ENCODE measurements at regions not wholly inside any gene's neighbourhood (a gene's known extent, or its start where the extent isn't known, plus 50 kb on each side); places are given as distances from the start of the nearest gene placed in this dataset.

- H3K4me3 ChIP-seq (ENCODE audit: low read depth, low read length), result no peak overlapping the region
- no peaks in the 10 kb centered on the region for H3K9me3 ChIP-seq (ENCODE audit: control insufficient read depth, insufficient read depth, low read length)
- no peak overlapping the region for H3K27ac ChIP-seq (ENCODE audit: low read depth, low read length)
- 0 out of 2 replicates have a peak, but pooled peaks cover 3% of the 10 kb centered on the region for H3K4me1 ChIP-seq (ENCODE audit: control insufficient read depth, insufficient read depth, low read length)
- H3K9ac ChIP-seq (ENCODE audit: low read depth, low read length), result no peak overlapping the region
- H3K27me3 ChIP-seq (ENCODE audit: control insufficient read depth, insufficient read depth, low read length), result no peaks in the 10 kb centered on the region
- H3K36me3 ChIP-seq (ENCODE audit: control insufficient read depth, insufficient read depth, low read length), result no peaks in the 10 kb centered on the region
These were observed 131.6 kb upstream of the NAMPT start for GRCh38 chr7:106416430-106416829.

GRCh38 chr7:106415433-106415832, 130.7 kb upstream of the NAMPT start:
- H3K4me1 ChIP-seq (ENCODE audit: control insufficient read depth, insufficient read depth, low read length), result 0 out of 2 replicates have a peak, but pooled peaks cover 3% of the 10 kb centered on the region
- H3K27me3 ChIP-seq (ENCODE audit: control insufficient read depth, insufficient read depth, low read length), result no peaks in the 10 kb centered on the region
- no peaks in the 10 kb centered on the region for H3K9me3 ChIP-seq (ENCODE audit: control insufficient read depth, insufficient read depth, low read length)
- no peak overlapping the region for H3K9ac ChIP-seq (ENCODE audit: low read depth, low read length)
- no peak overlapping the region for H3K4me3 ChIP-seq (ENCODE audit: low read depth, low read length)
- H3K36me3 ChIP-seq (ENCODE audit: control insufficient read depth, insufficient read depth, low read length), result no peaks in the 10 kb centered on the region
- H3K27ac ChIP-seq (ENCODE audit: low read depth, low read length), result no peak overlapping the region

GRCh38 chr7:106413446-106413845, 128.7 kb upstream of the NAMPT start:
- no peak overlapping the region for H3K9ac ChIP-seq (ENCODE audit: low read depth, low read length)
- no peaks in the 10 kb centered on the region for H3K9me3 ChIP-seq (ENCODE audit: control insufficient read depth, insufficient read depth, low read length)
- H3K36me3 ChIP-seq (ENCODE audit: control insufficient read depth, insufficient read depth, low read length), result no peaks in the 10 kb centered on the region
- no peak overlapping the region for H3K27ac ChIP-seq (ENCODE audit: low read depth, low read length)
- H3K27me3 ChIP-seq (ENCODE audit: control insufficient read depth, insufficient read depth, low read length), result no peaks in the 10 kb centered on the region
- no peak overlapping the region for H3K4me3 ChIP-seq (ENCODE audit: low read depth, low read length)
- H3K4me1 ChIP-seq (ENCODE audit: control insufficient read depth, insufficient read depth, low read length), result 0 out of 2 replicates have a peak, but pooled peaks cover 3% of the 10 kb centered on the region

GRCh38 chr7:106405697-106406141, 120.9 kb upstream of the NAMPT start:
- Histone ChIP-seq H3K9ac (ENCODE audit: low read depth, low read length) (no peak overlapping the region), H3K36me3 (ENCODE audit: control insufficient read depth, insufficient read depth, low read length) (no peaks in the 10 kb centered on the region), H3K27ac (ENCODE audit: low read depth, low read length) (no peak overlapping the region), H3K9me3 (ENCODE audit: control insufficient read depth, insufficient read depth, low read length) (no peaks in the 10 kb centered on the region), H3K4me1 (ENCODE audit: control insufficient read depth, insufficient read depth, low read length) (peaks cover 7% of the 10 kb centered on the region), H3K4me3 (ENCODE audit: low read depth, low read length) (no peak overlapping the region), H3K27me3 (ENCODE audit: control insufficient read depth, insufficient read depth, low read length) (no peaks in the 10 kb centered on the region)

GRCh38 chr7:106402898-106403297, 118.1 kb upstream of the NAMPT start:
- Histone ChIP-seq H3K27ac (ENCODE audit: low read depth, low read length) (no peak overlapping the region), H3K36me3 (ENCODE audit: control insufficient read depth, insufficient read depth, low read length) (no peaks in the 10 kb centered on the region), H3K9me3 (ENCODE audit: control insufficient read depth, insufficient read depth, low read length) (no peaks in the 10 kb centered on the region), H3K27me3 (ENCODE audit: control insufficient read depth, insufficient read depth, low read length) (no peaks in the 10 kb centered on the region), H3K9ac (ENCODE audit: low read depth, low read length) (no peak overlapping the region), H3K4me3 (ENCODE audit: low read depth, low read length) (no peak overlapping the region), H3K4me1 (ENCODE audit: control insufficient read depth, insufficient read depth, low read length) (peaks cover 8% of the 10 kb centered on the region)

- Histone ChIP-seq H3K9me3 (ENCODE audit: control insufficient read depth, insufficient read depth, low read length) (no peaks in the 10 kb centered on the region), H3K27ac (ENCODE audit: low read depth, low read length) (no peak overlapping the region), H3K4me1 (ENCODE audit: control insufficient read depth, insufficient read depth, low read length) (peaks cover 8% of the 10 kb centered on the region), H3K9ac (ENCODE audit: low read depth, low read length) (no peak overlapping the region), H3K27me3 (ENCODE audit: control insufficient read depth, insufficient read depth, low read length) (no peaks in the 10 kb centered on the region), H3K36me3 (ENCODE audit: control insufficient read depth, insufficient read depth, low read length) (no peaks in the 10 kb centered on the region), H3K4me3 (ENCODE audit: low read depth, low read length) (no peak overlapping the region)
These were observed 116.1 kb upstream of the NAMPT start for GRCh38 chr7:106400923-106401322.

- peaks cover 14% of the 10 kb centered on the region for H3K4me1 ChIP-seq (ENCODE audit: control insufficient read depth, insufficient read depth, low read length)
- no peaks in the 10 kb centered on the region for H3K27me3 ChIP-seq (ENCODE audit: control insufficient read depth, insufficient read depth, low read length)
- no peaks in the 10 kb centered on the region for H3K9me3 ChIP-seq (ENCODE audit: control insufficient read depth, insufficient read depth, low read length)
- H3K36me3 ChIP-seq (ENCODE audit: control insufficient read depth, insufficient read depth, low read length), result no peaks in the 10 kb centered on the region
- no peak overlapping the region for H3K9ac ChIP-seq (ENCODE audit: low read depth, low read length)
- H3K4me3 ChIP-seq (ENCODE audit: low read depth, low read length), result no peak overlapping the region
- no peak overlapping the region for H3K27ac ChIP-seq (ENCODE audit: low read depth, low read length)
These were observed 114.0 kb upstream of the NAMPT start for GRCh38 chr7:106398786-106399185.

GRCh38 chr7:106397994-106398393, 113.2 kb upstream of the NAMPT start:
- H3K27ac ChIP-seq (ENCODE audit: low read depth, low read length), result no peak overlapping the region
- peaks cover 16% of the 10 kb centered on the region for H3K4me1 ChIP-seq (ENCODE audit: control insufficient read depth, insufficient read depth, low read length)
- no peaks in the 10 kb centered on the region for H3K27me3 ChIP-seq (ENCODE audit: control insufficient read depth, insufficient read depth, low read length)
- no peaks in the 10 kb centered on the region for H3K36me3 ChIP-seq (ENCODE audit: control insufficient read depth, insufficient read depth, low read length)
- H3K9ac ChIP-seq (ENCODE audit: low read depth, low read length), result no peak overlapping the region
- H3K4me3 ChIP-seq (ENCODE audit: low read depth, low read length), result no peak overlapping the region
- no peaks in the 10 kb centered on the region for H3K9me3 ChIP-seq (ENCODE audit: control insufficient read depth, insufficient read depth, low read length)

- Histone ChIP-seq H3K36me3 (ENCODE audit: control insufficient read depth, insufficient read depth, low read length) (no peaks in the 10 kb centered on the region), H3K9ac (ENCODE audit: low read depth, low read length) (no peak overlapping the region), H3K27me3 (ENCODE audit: control insufficient read depth, insufficient read depth, low read length) (no peaks in the 10 kb centered on the region), H3K9me3 (ENCODE audit: control insufficient read depth, insufficient read depth, low read length) (no peaks in the 10 kb centered on the region), H3K4me1 (ENCODE audit: control insufficient read depth, insufficient read depth, low read length) (peaks cover 8% of the 10 kb centered on the region), H3K27ac (ENCODE audit: low read depth, low read length) (no peak overlapping the region), H3K4me3 (ENCODE audit: low read depth, low read length) (no peak overlapping the region)
These were observed 109.7 kb upstream of the NAMPT start for GRCh38 chr7:106394526-106394925.

GRCh38 chr7:106393564-106394251, 108.9 kb upstream of the NAMPT start:
- Histone ChIP-seq H3K27ac (ENCODE audit: low read depth, low read length) (no peak overlapping the region), H3K9me3 (ENCODE audit: control insufficient read depth, insufficient read depth, low read length) (no peaks in the 10 kb centered on the region), H3K27me3 (ENCODE audit: control insufficient read depth, insufficient read depth, low read length) (no peaks in the 10 kb centered on the region), H3K9ac (ENCODE audit: low read depth, low read length) (no peak overlapping the region), H3K4me1 (ENCODE audit: control insufficient read depth, insufficient read depth, low read length) (peaks cover 8% of the 10 kb centered on the region), H3K4me3 (ENCODE audit: low read depth, low read length) (no peak overlapping the region), H3K36me3 (ENCODE audit: control insufficient read depth, insufficient read depth, low read length) (no peaks in the 10 kb centered on the region)

- Histone ChIP-seq H3K9me3 (ENCODE audit: control insufficient read depth, insufficient read depth, low read length) (no peaks in the 10 kb centered on the region), H3K27ac (ENCODE audit: low read depth, low read length) (no peak overlapping the region)
These were observed 107.8 kb upstream of the NAMPT start for GRCh38 chr7:106392590-106392989.

More at GRCh38 chr7:106392590-106392989, 107.8 kb upstream of the NAMPT start:
- no peak overlapping the region for H3K9ac ChIP-seq (ENCODE audit: low read depth, low read length)
- no peaks in the 10 kb centered on the region for H3K27me3 ChIP-seq (ENCODE audit: control insufficient read depth, insufficient read depth, low read length)
- peaks cover 8% of the 10 kb centered on the region for H3K4me1 ChIP-seq (ENCODE audit: control insufficient read depth, insufficient read depth, low read length)
- no peak overlapping the region for H3K4me3 ChIP-seq (ENCODE audit: low read depth, low read length)
- H3K36me3 ChIP-seq (ENCODE audit: control insufficient read depth, insufficient read depth, low read length), result no peaks in the 10 kb centered on the region

Data from HUES48 (cell line).